Retinal pigment epithelial cell (primary cell): ENCODE measurements at regions not wholly inside any gene's neighbourhood (a gene's known extent, or its start where the extent isn't known, plus 50 kb on each side); places are given as distances from the start of the nearest gene placed in this dataset.

ENCODE experiments used
- DNase-seq: peaks from one replicate; pipeline ENCODE4 v3.0.0-alpha.2; 2010; ENCODE audit warnings: low read depth
- H3K4me3 ChIP-seq: 2 replicates; pipeline ENCODE4 v1.5.1; 2011; ENCODE audit warnings: mild to moderate bottlenecking, low read length, control low read depth, moderate library complexity
- CTCF ChIP-seq: conservative IDR thresholded peaks from 2 replicates; pipeline ENCODE4 v1.5.1; 2011; ENCODE audit warnings: low read depth, low read length, control low read depth, inconsistent platforms

GRCh38 chr16:72711823-72712222 is 336.1 kb downstream of the ZFHX3 start:
- no peak overlapping the region for H3K4me3 ChIP-seq
- no peak for TF ChIP-seq CTCF
- no peak for DNase-seq

- DNase-seq: no peak
- no peak for TF ChIP-seq CTCF
- no peak overlapping the region for H3K4me3 ChIP-seq
Measured at GRCh38 chr16:72705801-72706200, 342.1 kb downstream of the ZFHX3 start.

- no peak for TF ChIP-seq CTCF
- no peak overlapping the region for H3K4me3 ChIP-seq
- DNase-seq: no peak
Measured at GRCh38 chr16:72704746-72705372, 343.1 kb downstream of the ZFHX3 start.

GRCh38 chr16:72689851-72690250 is 358.1 kb downstream of the ZFHX3 start:
- no peak overlapping the region for H3K4me3 ChIP-seq
- DNase-seq: no peak
- no peak for TF ChIP-seq CTCF

- no peak for TF ChIP-seq CTCF
Measured at GRCh38 chr16:72680732-72681131, 367.2 kb downstream of the ZFHX3 start.

GRCh38 chr16:72679856-72680255 is 368.1 kb downstream of the ZFHX3 start:
- TF ChIP-seq CTCF: no peak
- H3K4me3 ChIP-seq: no peak overlapping the region
- no peak for DNase-seq

More at GRCh38 chr16:72680732-72681131, 367.2 kb downstream of the ZFHX3 start:
- H3K4me3 ChIP-seq: no peak overlapping the region
- DNase-seq: no peak

- DNase-seq: no peak
- TF ChIP-seq CTCF: no peak
Measured at GRCh38 chr16:72677662-72678447, 370.1 kb downstream of the ZFHX3 start.

More at GRCh38 chr16:72677662-72678447, 370.1 kb downstream of the ZFHX3 start:
- H3K4me3 ChIP-seq: no peak overlapping the region
